ENCODE measurements at regions not wholly inside any gene's neighbourhood (a gene's known extent, or its start where the extent isn't known, plus 50 kb on each side); places are given as distances from the start of the nearest gene placed in this dataset. TPM values are rescaled to one million over a fixed set of nuclear protein-coding genes. Genes with fewer than 3 reads are reported as not detected.

Small RNA genes lying in the stretch of these regions (small RNA-seq; reads per million reads assigned to genes)
- gene RF00019 (ENCODE audit: low replicate concordance) (not detected), gene RN7SL101P (ENCODE audit: low replicate concordance) (not detected)

All from spinal cord (tissue), 1 donor.